ENCODE measurements at regions not wholly inside any gene's neighbourhood (a gene's known extent, or its start where the extent isn't known, plus 50 kb on each side); places are given as distances from the start of the nearest gene placed in this dataset.

DNA sequence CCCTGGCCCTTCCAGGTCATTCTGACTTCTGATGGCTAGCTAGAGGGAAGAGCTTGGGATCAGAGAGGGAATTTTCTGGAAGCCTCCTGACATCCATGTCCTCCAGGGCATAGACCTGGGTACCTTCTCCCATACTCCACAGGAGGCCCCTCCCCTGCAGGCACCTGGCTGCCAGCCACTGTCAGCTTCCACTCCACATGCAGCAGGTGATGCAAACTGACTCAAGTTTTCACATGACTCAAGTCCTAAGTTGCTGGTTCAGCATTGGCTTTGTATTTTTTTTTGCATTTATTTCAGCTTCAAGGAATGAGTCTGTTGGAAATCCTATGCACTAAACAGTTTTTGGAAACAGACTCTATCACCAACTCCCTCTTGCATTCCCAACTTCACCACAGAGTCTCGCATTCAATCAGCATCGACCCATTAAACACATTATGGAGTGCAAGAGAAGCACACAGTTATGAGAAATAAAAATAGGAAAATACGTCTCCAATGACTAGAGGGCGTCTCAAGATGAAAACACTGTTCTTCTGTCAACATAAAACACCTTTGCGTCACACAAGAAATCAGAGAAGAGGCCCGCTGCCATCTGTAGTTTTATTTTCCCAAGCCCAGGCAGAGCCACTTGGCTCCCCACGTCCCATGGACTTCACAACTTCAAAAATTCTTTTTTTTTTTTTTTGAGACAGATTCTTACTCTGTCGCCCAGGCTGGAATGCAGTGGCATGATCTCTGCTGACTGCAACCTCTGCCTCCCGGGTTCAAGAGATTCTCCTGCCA is 362.6 kb upstream of the MGMT start:
- TF ChIP-seq, protein P1, sequence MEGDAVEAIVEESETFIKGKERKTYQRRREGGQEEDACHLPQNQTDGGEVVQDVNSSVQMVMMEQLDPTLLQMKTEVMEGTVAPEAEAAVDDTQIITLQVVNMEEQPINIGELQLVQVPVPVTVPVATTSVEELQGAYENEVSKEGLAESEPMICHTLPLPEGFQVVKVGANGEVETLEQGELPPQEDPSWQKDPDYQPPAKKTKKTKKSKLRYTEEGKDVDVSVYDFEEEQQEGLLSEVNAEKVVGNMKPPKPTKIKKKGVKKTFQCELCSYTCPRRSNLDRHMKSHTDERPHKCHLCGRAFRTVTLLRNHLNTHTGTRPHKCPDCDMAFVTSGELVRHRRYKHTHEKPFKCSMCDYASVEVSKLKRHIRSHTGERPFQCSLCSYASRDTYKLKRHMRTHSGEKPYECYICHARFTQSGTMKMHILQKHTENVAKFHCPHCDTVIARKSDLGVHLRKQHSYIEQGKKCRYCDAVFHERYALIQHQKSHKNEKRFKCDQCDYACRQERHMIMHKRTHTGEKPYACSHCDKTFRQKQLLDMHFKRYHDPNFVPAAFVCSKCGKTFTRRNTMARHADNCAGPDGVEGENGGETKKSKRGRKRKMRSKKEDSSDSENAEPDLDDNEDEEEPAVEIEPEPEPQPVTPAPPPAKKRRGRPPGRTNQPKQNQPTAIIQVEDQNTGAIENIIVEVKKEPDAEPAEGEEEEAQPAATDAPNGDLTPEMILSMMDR (IDR thresholded peaks at IDR 0.05), result no peak
- TF ChIP-seq POLR2A (IDR thresholded peaks at IDR 0.05), result no peak

All from uterus (tissue), 2 donors.